GM20000 (cell line): ENCODE measurements at regions not wholly inside any gene's neighbourhood (a gene's known extent, or its start where the extent isn't known, plus 50 kb on each side); places are given as distances from the start of the nearest gene placed in this dataset.

Experiments
- DNase-seq: peaks from one replicate; pipeline ENCODE4 v3.0.0; 2012; ENCODE audit warnings: low spot score
- CTCF ChIP-seq: IDR thresholded peaks from 2 replicates; pipeline ENCODE4 v1.5.1; 2012; ENCODE audit warnings: mild to moderate bottlenecking, control low read depth; ENCODE audit errors: extremely low read depth, missing control alignments

- TF ChIP-seq CTCF = no peak
- DNase-seq = peak; percentile 5
Measured at GRCh38 chr3:181265750-181266333, 276.3 kb upstream of the DNAJC19 start.

DNA sequence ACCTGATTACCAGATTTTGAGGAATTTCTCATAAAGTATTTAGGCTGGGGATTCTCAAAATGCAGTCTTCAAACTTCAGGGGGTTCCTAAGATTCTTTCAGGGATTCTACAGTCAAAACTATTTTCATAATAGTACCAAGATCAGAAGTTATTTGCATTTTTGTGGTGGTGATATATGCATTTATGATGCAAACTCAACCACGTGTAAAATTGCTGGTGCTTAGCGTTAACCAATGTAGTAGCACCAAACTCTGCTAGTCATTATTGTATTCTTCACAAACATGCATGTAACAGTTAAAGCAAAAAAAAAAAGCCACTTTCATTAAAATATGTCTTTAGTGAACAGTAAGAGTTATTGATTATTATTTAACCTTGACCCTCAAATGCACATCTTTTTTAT, 274.9 kb upstream of the DNAJC19 start:
- no peak for DNase-seq
- TF ChIP-seq CTCF = no peak

GRCh38 chr3:181253796-181254195, 264.3 kb upstream of the DNAJC19 start:
- TF ChIP-seq CTCF = no peak
- DNase-seq = no peak

- no peak for DNase-seq
- TF ChIP-seq CTCF = no peak
Measured at GRCh38 chr3:181252631-181253030, 263.1 kb upstream of the DNAJC19 start.

DNA sequence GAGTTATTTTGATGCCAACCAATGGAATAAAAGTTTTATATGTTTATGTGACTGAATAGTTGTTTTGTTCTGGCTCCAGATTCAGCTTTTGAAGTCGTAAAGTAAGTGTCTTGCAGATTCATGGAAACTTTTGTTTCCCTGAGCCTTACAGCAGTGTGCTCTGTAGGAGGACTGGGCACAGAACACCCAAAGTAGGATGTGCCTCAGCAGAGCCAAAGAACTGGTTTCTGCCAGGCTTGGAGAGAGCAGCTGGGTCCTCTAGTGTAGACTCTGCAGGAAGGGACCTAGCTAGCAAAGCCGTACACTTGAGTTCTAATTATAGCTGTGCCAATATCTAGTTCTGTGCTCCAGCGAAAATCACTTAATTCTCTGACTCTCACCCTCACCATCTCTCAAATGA, 261.2 kb upstream of the DNAJC19 start:
- TF ChIP-seq CTCF = no peak
- no peak for DNase-seq

DNA sequence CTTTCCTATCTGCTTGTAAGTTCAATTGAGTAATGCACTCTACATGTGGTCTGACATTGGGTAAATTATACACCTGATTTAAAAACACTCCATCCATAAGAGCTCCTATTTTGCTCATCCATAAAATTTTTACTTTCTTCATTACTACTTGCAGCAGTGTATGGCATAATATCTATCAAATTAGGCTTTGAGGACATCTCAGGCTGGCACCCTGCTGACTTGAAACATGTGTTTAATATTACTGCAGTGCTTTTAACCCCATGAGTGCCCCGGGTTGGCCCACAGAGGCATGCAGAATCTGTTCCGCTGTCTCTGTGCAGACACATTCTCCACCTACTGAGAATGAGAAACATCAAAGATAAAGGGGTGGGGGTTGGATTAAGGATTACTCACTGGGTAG, 249.9 kb upstream of the DNAJC19 start:
- no peak for DNase-seq
- no peak for TF ChIP-seq CTCF

GRCh38 chr3:181230258-181230657, 240.7 kb upstream of the DNAJC19 start:
- DNase-seq = no peak
- TF ChIP-seq CTCF = no peak
